ENCODE measurements at regions not wholly inside any gene's neighbourhood (a gene's known extent, or its start where the extent isn't known, plus 50 kb on each side); places are given as distances from the start of the nearest gene placed in this dataset.

- intact Hi-C loops (cut with micrococcal nuclease) (no loop called here), dilution Hi-C loops (cut with MboI; ENCODE audit: extremely low pct_ligation_motif_present, low sequenced_read_pairs) (no loop called here)
- Histone ChIP-seq H3K4me1 (ENCODE audit: control insufficient read depth, extremely low read depth, insufficient read depth, low read length) (no peaks in the 10 kb centered on the region), H3K9me1 (replicated peaks; ENCODE audit: control insufficient read depth, extremely low read depth, insufficient read depth, low read length) (no peaks in the 10 kb centered on the region), H4K20me1 (replicated peaks; ENCODE audit: control insufficient read depth, extremely low read depth, insufficient read depth, low read length) (no peaks in the 10 kb centered on the region), H3K9me3 (replicated peaks; ENCODE audit: control insufficient read depth, insufficient read depth, low read length) (no peaks in the 10 kb centered on the region), H3K27me3 (ENCODE audit: control insufficient read depth in 2 of 2, insufficient read depth in 2 of 2, low read length in 2 of 2) (no peaks in the 10 kb centered on the region), H3K4me2 (ENCODE audit: insufficient read depth, low read length) (no peak overlapping the region), H3K4me3 (replicated peaks in 1 of 3; ENCODE audit: insufficient read depth in 1 of 3, low read depth in 1 of 3, low read length in 3 of 3) (no peak overlapping the region), H3K79me2 (ENCODE audit: control insufficient read depth, insufficient read depth, low read length) (no peaks in the 10 kb centered on the region), H3K9ac (replicated peaks; ENCODE audit: extremely low read depth, insufficient read depth, low read length) (no peak overlapping the region), H3K27ac (ENCODE audit: insufficient read depth, low read depth, low read length) (no peak overlapping the region), H2AFZ (ENCODE audit: low read depth, low read length) (no peak overlapping the region), H3K36me3 (ENCODE audit: control insufficient read depth in 2 of 2, extremely low read depth in 1 of 2, insufficient read depth in 2 of 2, low read length in 2 of 2) (no peaks in the 10 kb centered on the region)
- POLR2A ChIA-PET = no interaction called here
- TF ChIP-seq JUN (IDR thresholded peaks at IDR 0.05; ENCODE audit: borderline replicate concordance, insufficient read depth, insufficient read length, low read depth) (no peak), POLR2A (IDR thresholded peaks at IDR 0.05; ENCODE audit: low read depth, low read length) (no peak)
- DNase-seq (ENCODE audit: low read depth, low spot score) (no peak), FAIRE-seq (no peak)
- CTCF ChIA-PET = no interaction called here
- no TSS peak for BruUV-seq (replicated peaks)
Measured at GRCh38 chrX:7447801-7448499, 300.0 kb upstream of the PUDP start.

GRCh38 chrX:7446815-7447214 is 298.9 kb upstream of the PUDP start:
- Histone ChIP-seq H3K27me3 (ENCODE audit: control insufficient read depth in 2 of 2, insufficient read depth in 2 of 2, low read length in 2 of 2) (no peaks in the 10 kb centered on the region), H3K9me3 (replicated peaks; ENCODE audit: control insufficient read depth, insufficient read depth, low read length) (no peaks in the 10 kb centered on the region), H4K20me1 (replicated peaks; ENCODE audit: control insufficient read depth, extremely low read depth, insufficient read depth, low read length) (no peaks in the 10 kb centered on the region), H3K79me2 (ENCODE audit: control insufficient read depth, insufficient read depth, low read length) (no peaks in the 10 kb centered on the region), H2AFZ (ENCODE audit: low read depth, low read length) (no peak overlapping the region), H3K4me1 (ENCODE audit: control insufficient read depth, extremely low read depth, insufficient read depth, low read length) (no peaks in the 10 kb centered on the region), H3K9me1 (replicated peaks; ENCODE audit: control insufficient read depth, extremely low read depth, insufficient read depth, low read length) (no peaks in the 10 kb centered on the region), H3K9ac (replicated peaks; ENCODE audit: extremely low read depth, insufficient read depth, low read length) (no peak overlapping the region), H3K36me3 (ENCODE audit: control insufficient read depth in 2 of 2, extremely low read depth in 1 of 2, insufficient read depth in 2 of 2, low read length in 2 of 2) (no peaks in the 10 kb centered on the region), H3K4me2 (ENCODE audit: insufficient read depth, low read length) (no peak overlapping the region), H3K27ac (ENCODE audit: insufficient read depth, low read depth, low read length) (no peak overlapping the region), H3K4me3 (replicated peaks in 1 of 3; ENCODE audit: insufficient read depth in 1 of 3, low read depth in 1 of 3, low read length in 3 of 3) (no peak overlapping the region)
- intact Hi-C loops (cut with micrococcal nuclease) (no loop called here), dilution Hi-C loops (cut with MboI; ENCODE audit: extremely low pct_ligation_motif_present, low sequenced_read_pairs) (no loop called here)
- ChIA-PET POLR2A (no interaction called here), CTCF (no interaction called here)
- FAIRE-seq = no peak
- no peak for TF ChIP-seq POLR2A (IDR thresholded peaks at IDR 0.05; ENCODE audit: low read depth, low read length)
- TF ChIP-seq, protein P1, sequence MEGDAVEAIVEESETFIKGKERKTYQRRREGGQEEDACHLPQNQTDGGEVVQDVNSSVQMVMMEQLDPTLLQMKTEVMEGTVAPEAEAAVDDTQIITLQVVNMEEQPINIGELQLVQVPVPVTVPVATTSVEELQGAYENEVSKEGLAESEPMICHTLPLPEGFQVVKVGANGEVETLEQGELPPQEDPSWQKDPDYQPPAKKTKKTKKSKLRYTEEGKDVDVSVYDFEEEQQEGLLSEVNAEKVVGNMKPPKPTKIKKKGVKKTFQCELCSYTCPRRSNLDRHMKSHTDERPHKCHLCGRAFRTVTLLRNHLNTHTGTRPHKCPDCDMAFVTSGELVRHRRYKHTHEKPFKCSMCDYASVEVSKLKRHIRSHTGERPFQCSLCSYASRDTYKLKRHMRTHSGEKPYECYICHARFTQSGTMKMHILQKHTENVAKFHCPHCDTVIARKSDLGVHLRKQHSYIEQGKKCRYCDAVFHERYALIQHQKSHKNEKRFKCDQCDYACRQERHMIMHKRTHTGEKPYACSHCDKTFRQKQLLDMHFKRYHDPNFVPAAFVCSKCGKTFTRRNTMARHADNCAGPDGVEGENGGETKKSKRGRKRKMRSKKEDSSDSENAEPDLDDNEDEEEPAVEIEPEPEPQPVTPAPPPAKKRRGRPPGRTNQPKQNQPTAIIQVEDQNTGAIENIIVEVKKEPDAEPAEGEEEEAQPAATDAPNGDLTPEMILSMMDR (IDR thresholded peaks at IDR 0.05; ENCODE audit: extremely low read depth in 1 of 2, insufficient read depth in 1 of 2, low read depth in 1 of 2, low read length in 2 of 2) = no peak
- no peak for TF ChIP-seq FOS (IDR thresholded peaks at IDR 0.05; ENCODE audit: borderline replicate concordance, insufficient read depth, low read length)
- TF ChIP-seq, protein P2, sequence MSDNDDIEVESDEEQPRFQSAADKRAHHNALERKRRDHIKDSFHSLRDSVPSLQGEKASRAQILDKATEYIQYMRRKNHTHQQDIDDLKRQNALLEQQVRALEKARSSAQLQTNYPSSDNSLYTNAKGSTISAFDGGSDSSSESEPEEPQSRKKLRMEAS (IDR thresholded peaks at IDR 0.05; ENCODE audit: insufficient read depth, insufficient read length) = no peak
- no peak for TF ChIP-seq JUN (IDR thresholded peaks at IDR 0.05; ENCODE audit: borderline replicate concordance, insufficient read depth, insufficient read length, low read depth)
- DNase-seq (ENCODE audit: low read depth, low spot score) = no peak
- no TSS peak for BruUV-seq (replicated peaks)
